GM19463 (cell line): ENCODE measurements at regions not wholly inside any gene's neighbourhood (a gene's known extent, or its start where the extent isn't known, plus 50 kb on each side); places are given as distances from the start of the nearest gene placed in this dataset.

Experiments
- ATAC-seq: cut with Tn5 transposase; IDR thresholded peaks from one replicate; pipeline ENCODE4 v1.9.1; 2021; ENCODE audit warnings: mild to moderate bottlenecking, moderate library complexity; ENCODE audit not compliant: unreplicated experiment

GRCh38 chr12:105939181-105939721 lies 199.5 kb downstream of the NUAK1 start:
- no peak for ATAC-seq

- ATAC-seq: no peak
Measured at GRCh38 chr12:105942281-105942680, 196.5 kb downstream of the NUAK1 start.

DNA sequence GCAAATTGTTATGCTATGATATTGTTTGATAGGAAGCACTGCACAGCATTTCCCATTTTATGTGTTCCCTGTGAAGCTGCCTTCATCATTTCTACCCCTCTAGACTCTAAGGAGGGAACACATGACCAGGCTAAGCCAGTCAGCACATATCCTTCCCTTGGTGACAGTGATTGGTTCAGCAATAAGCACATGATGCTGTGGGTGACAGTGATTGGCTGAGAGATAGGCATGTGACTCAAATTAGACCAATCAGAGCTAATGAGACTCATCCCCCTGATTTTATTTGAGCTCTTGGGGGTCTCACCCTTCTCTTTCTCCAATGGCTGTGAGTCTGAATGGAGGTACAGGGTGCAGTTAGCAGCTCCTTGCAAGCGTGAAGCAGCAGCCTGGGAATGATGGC lies 195.2 kb downstream of the NUAK1 start:
- no peak for ATAC-seq

DNA sequence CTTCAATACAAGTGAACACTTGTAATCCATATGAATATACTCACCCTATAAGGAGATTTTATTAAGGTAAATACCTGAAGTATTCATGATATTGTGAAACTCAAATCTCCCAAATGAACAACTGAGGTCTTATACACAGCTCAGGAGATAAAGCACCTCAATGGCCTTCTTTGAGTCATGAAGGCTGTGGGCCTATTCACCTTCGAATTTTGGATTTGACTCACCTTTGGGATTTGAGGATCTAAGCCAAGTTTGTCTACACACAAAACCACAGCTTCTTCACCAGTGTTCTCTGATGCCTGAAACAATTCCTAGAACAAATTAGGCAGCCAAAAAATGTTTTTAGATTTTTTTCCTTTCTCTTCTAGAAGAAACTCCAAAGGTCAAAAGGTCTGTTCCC lies 194.1 kb downstream of the NUAK1 start:
- ATAC-seq: no peak

GRCh38 chr12:105945880-105946279 lies 192.9 kb downstream of the NUAK1 start:
- no peak for ATAC-seq

GRCh38 chr12:105946493-105946901 lies 192.3 kb downstream of the NUAK1 start:
- ATAC-seq: no peak

GRCh38 chr12:105947906-105948305 lies 190.8 kb downstream of the NUAK1 start:
- ATAC-seq: no peak

- ATAC-seq: no peak
Measured at GRCh38 chr12:105948331-105948730, 190.4 kb downstream of the NUAK1 start.

DNA sequence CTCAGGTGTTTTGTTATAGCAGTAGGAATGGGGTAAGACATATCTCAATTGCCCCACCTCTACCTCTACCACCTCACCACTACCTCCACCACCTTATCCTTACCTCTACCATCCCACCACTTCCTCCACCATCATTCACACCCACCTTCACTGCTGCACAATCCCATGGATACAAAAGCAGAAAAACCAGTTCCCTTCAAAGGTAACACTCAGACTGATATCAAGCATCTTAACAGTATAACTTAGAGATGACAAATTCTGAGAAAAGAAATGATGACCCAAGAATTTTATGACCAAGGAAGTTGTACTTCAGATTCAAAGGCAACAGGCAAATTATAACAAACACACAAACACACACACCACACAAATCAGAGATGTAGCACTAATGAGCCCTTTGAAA lies 189.4 kb downstream of the NUAK1 start:
- no peak for ATAC-seq

GRCh38 chr12:105951732-105952131 lies 187.0 kb downstream of the NUAK1 start:
- no peak for ATAC-seq

DNA sequence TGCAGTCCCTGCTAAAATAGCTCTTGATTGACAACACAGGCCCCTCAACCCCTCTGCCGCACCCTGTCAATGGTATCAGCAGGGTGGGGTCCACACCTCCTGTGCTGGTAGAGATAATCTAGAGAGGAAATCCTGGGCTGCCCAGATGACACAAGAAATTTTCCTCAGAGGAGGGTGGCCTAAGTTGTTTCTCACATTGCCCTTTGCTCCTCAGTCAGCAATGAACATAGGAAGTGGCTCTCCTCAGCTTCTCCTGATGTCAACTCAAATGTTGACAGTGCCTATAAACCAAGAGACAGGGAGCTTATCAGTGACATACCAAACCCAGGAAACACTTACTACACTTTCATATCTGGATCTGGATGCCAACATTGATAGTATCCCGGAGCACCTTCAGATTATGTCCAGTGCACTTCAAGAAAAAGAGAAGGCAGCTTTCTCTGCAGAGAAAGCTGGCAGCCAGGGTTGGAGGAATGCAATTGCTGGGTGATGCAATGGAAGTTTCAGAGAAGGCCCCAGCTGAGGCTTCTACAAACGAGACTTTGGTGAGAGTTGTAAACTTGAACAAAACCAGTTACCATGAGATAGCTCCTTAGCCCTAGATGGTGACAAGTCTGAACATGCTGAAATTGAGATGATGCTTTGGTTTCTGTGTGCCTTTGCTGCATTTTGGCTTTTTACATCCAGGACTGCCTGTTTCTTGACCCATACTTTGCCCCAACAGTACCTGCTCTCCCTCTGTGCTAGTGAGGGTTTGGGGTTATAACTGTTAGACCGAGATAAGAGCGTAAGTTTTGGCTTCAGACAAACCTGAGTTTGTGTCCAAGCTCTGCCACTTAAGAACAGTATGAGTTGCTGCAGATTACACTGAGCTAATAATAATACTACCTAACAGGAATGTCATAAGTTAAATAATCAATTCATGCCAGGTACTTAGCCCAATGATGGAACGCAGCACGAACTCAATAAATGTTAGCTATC lies 183.5 kb downstream of the NUAK1 start:
- no peak for ATAC-seq

DNA sequence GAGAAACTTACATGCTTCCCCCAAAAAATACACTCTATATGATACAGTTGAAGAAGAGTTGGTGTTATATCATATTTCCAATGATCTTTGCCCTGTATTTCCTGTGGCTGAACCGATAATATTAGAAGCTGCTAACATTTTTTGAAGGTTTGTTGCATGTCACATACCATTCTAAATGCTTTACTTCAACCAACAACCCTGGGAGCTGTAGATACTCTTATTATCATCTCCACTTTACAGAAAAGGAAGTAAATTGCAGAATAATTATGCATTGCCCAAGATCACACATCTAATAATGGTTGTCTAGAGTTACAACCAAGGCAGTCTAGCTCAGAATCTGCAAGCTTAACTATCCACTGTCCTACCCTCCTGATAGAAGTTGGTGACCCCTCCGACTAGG lies 182.8 kb downstream of the NUAK1 start:
- no peak for ATAC-seq

- no peak for ATAC-seq
Measured at GRCh38 chr12:105956662-105957457, 181.9 kb downstream of the NUAK1 start.

DNA sequence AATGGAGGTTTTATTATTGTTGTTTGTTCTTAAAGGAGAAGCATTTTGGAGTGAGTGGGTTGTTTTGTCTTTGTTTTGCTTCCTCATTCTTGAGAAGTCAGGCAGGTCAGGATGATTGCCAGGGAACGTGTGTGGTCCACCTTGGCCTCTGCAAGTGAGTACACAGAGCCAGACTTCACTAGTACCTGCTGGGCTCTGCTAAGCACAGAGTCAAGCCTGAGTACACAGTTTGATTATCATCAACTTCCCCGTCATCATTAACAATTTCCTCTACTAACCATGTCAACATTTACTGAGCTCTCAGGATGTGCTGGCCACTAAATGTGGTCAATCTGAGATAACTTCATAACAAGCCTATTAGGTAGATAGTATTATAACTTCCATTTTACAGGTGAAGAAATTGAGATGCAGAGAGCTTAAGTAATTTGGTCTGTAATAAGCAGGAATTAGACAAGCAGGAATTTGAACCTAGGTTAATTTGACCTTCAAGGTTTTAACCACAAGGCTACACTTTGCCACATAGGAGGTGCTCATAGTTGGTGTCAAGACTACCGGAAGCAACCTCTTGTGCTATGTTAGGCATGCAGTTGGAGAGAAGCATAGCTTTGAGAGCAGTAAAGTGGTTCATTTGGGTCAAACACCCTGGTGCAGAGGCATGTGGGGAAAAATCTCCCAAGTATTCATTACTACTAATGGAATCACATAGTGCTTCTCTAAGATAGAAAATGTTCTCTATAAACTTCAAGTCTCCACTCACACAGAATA lies 178.3 kb downstream of the NUAK1 start:
- ATAC-seq: no peak

GRCh38 chr12:105961821-105962671 lies 176.7 kb downstream of the NUAK1 start:
- no peak for ATAC-seq

GRCh38 chr12:105967038-105967776 lies 171.5 kb downstream of the NUAK1 start:
- ATAC-seq: no peak

DNA sequence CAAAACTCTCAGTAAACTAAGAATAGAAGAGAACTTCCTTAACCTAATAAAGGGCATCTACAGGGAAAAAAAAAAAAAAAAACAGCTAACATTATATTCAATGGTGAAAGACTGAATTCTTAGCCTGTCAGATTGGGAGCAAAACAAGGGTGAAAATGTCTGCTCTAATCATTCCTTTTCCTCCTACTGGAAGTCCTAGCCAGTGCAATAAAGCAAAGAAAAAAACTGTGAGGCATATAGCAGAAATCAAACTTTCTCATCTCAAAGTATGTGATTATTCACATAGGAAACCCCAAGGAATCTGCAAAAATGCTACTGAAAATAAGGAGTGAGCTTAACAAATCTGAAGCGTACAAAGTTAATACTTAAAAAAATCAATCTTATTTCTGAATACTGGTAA lies 170.7 kb downstream of the NUAK1 start:
- ATAC-seq: no peak

DNA sequence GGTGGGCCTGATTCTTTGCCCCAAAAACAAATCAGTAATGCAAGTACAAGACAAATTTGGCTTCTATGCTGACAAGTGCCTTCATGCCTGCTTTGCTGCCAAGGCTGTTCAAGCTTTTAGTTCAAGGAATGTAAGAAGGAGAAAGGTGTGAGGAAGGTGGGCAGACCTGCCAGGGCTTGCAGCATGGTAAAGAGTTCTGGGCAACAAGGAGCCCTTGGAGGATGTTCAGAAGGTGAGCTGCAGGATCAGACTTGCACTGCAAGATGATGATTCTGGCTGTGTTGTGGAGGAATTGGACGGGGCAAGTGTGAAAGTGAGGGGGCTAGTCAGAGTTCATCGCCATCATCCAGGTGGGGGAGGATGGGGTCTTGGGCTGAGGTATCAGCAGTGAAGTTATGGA lies 167.9 kb downstream of the NUAK1 start:
- no peak for ATAC-seq

GRCh38 chr12:105974738-105975137 lies 164.0 kb downstream of the NUAK1 start:
- no peak for ATAC-seq
